Mucosa of rectum (tissue), 2 donors: ENCODE measurements at regions not wholly inside any gene's neighbourhood (a gene's known extent, or its start where the extent isn't known, plus 50 kb on each side); places are given as distances from the start of the nearest gene placed in this dataset.
"Not testable (repeated sequence)": the region's sequence is repeated elsewhere in the genome, so short reads cannot be mapped to it uniquely, and the experiment has no call there.

ENCODE experiments used
- H3K27ac ChIP-seq, 2 donors: one replicate each; pipeline ENCODE4 v1.7.0; 2013; ENCODE audit warnings: inconsistent platforms in 2 of 2, low read depth in 2 of 2, low read length in 2 of 2
- H3K27me3 ChIP-seq, 2 donors: one replicate each; pipeline ENCODE4 v1.7.0; 2013; ENCODE audit warnings: low read length in 2 of 2; ENCODE audit not compliant: control insufficient read depth in 2 of 2, insufficient read depth in 2 of 2
- H3K36me3 ChIP-seq, 2 donors: one replicate each; pipeline ENCODE4 v1.7.0; 2013; ENCODE audit warnings: low read length in 2 of 2; ENCODE audit not compliant: control insufficient read depth in 2 of 2, insufficient read depth in 2 of 2
- H3K4me1 ChIP-seq, 2 donors: one replicate each; pipeline ENCODE4 v1.7.0; 2013; ENCODE audit warnings: low read length in 2 of 2, mild to moderate bottlenecking in 1 of 2; ENCODE audit not compliant: control insufficient read depth in 2 of 2, insufficient read depth in 2 of 2
- H3K4me3 ChIP-seq, 2 donors: one replicate each; pipeline ENCODE4 v1.7.0; 2013; ENCODE audit warnings: low read length in 2 of 2
- H3K9ac ChIP-seq, 2 donors: one replicate each; pipeline ENCODE4 v1.7.0; 2013; ENCODE audit warnings: low read length in 2 of 2, low read depth in 1 of 2, mild to moderate bottlenecking in 1 of 2
- H3K9me3 ChIP-seq, 2 donors: one replicate each; pipeline ENCODE4 v1.7.0; 2013; ENCODE audit warnings: low read length in 2 of 2; ENCODE audit not compliant: control insufficient read depth in 2 of 2
- donor health status: healthy.
- donor health status: Normal muscosa, but diverticular disease.

DNA sequence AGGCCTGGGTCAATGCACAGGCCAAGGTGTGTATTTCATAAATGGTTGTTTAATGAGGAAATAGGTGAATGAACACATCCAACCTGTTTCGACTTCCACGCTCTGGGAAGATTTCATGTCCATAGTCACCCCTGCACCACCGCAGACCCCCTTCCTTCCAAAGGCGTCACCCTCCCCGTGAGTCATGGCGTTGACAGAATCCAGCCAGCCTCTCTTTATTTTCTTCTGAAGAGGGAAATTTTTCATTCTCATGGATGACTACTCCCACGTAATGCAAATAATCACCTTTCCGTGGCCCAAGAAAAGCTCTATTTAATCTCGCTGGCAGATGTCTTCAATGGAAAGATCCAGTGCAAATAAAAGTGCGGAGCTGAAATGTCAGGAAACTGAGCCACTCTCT, 75.3 kb upstream of the FOXK1 start:
- Histone ChIP-seq H3K4me3 (no peak overlapping the region), H3K27ac (no peak overlapping the region), H3K4me1 (no peaks in the 10 kb centered on the region), H3K9me3 (no peaks in the 10 kb centered on the region), H3K9ac (no peak overlapping the region), H3K27me3 (no peaks in the 10 kb centered on the region), H3K36me3 (no peaks in the 10 kb centered on the region)

DNA sequence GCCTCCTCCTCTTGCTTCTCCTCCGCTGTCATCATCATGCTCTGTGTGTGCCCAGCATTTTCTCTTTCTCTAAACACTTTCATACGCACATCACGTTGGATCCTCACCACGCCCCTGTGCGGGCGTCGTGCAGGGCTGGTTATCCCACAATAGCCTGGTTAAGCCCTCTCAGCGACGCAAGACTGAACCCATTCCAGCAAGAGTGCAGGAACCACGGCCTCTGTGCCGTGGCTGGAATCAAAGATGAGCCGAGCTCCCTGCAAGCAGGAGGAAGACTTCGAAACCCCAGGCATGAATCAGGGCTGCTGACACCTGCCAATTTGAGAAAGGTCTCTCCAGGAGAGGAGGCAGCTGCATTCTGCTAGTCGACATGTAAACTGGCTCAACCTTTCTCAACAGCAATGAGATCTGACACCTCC, 74.8 kb upstream of the FOXK1 start:
- Histone ChIP-seq H3K27me3 (no peaks in the 10 kb centered on the region), H3K4me3 (no peak overlapping the region), H3K27ac (no peak overlapping the region), H3K9ac (no peak overlapping the region), H3K9me3 (no peaks in the 10 kb centered on the region), H3K36me3 (no peaks in the 10 kb centered on the region), H3K4me1 (no peaks in the 10 kb centered on the region)

DNA sequence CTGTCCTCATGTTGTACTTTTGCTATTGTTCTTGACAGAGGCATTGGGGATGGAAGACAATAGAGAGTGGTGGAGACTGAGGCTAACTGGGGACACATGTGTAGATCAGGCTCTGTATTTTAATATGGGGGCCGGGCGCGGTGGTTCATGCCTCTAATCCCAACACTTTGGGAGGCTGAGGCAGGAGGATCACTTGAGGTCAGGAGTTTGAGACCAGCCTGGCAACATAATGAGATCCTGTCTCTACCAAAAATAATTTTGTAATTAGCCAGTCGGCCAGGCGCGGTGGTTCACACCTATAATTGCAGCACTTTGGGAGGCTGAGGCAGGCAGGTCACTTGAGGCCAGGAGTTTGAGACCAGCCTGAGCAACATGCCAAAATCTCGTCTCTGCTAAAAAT, 72.5 kb upstream of the FOXK1 start:
- not testable (repeated sequence) for H3K36me3 ChIP-seq, H3K27ac ChIP-seq, H3K4me3 ChIP-seq, H3K4me1 ChIP-seq, H3K9me3 ChIP-seq, H3K9ac ChIP-seq, H3K27me3 ChIP-seq

DNA sequence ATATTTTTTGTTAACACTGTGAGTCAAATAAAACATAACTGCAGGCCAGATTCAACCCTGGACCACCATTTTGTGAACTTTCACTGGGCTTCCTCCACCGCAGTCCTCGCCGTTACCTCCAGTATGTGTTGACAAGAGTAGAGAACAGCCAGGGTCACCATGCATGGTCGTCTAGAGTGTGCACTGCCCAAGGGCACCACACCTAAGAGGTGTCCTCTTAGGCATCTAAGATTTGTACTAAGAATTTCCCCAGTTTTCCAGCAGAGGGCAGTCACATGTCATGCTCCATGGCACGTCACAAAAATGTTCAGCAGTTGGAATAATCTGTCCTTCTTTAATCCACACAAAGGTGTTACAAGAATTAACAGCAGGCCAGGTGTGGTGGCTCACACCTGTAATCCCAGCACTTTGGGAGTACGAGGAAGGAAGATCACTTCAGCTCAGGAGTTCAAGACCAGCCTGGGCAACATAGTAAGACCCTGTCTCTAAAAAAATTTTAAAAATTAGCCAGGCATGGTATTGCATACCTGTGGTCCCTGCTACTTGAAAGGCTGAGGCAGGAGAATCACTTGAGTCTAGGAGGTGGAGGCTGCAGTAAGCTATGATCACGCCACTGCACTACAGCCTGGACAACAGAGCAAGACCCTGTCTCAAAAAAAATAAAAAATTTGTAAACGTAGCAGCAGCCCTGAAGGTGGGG, 71.2 kb upstream of the FOXK1 start:
- peaks cover 0 to 7% of the 10 kb centered on the region in 2 donors for H3K4me1 ChIP-seq
- no peaks in the 10 kb centered on the region for H3K9me3 ChIP-seq
- no peak overlapping the region for H3K27ac ChIP-seq
- no peaks in the 10 kb centered on the region for H3K36me3 ChIP-seq
- no peak overlapping the region for H3K4me3 ChIP-seq
- H3K9ac ChIP-seq = no peak overlapping the region
- H3K27me3 ChIP-seq = no peaks in the 10 kb centered on the region

DNA sequence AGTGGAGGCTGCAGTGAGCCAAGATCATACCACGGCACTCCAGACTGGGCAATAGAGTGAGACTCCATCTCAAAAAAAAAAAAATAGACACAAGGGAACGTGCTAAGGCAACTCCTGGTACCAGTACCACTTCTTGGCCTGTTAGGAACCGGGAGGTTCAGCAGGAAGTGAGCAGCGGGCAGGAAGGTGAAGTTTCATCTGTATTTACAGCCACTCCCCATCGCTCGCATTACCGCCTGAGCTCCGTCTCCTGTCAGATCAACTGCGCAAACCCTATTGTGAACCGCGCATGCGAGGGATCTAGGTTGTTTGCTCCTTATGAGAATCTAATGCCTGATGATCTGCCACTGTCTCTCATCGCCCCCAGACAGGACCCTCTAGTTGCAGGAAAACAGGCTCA, 69.9 kb upstream of the FOXK1 start:
- H3K9ac ChIP-seq = no peak overlapping the region
- H3K36me3 ChIP-seq = no peaks in the 10 kb centered on the region
- H3K27me3 ChIP-seq = no peaks in the 10 kb centered on the region
- no peak overlapping the region for H3K27ac ChIP-seq
- no peak overlapping the region for H3K4me3 ChIP-seq
- no peaks in the 10 kb centered on the region for H3K9me3 ChIP-seq
- H3K4me1 ChIP-seq = peaks cover 0 to 7% of the 10 kb centered on the region in 2 donors

DNA sequence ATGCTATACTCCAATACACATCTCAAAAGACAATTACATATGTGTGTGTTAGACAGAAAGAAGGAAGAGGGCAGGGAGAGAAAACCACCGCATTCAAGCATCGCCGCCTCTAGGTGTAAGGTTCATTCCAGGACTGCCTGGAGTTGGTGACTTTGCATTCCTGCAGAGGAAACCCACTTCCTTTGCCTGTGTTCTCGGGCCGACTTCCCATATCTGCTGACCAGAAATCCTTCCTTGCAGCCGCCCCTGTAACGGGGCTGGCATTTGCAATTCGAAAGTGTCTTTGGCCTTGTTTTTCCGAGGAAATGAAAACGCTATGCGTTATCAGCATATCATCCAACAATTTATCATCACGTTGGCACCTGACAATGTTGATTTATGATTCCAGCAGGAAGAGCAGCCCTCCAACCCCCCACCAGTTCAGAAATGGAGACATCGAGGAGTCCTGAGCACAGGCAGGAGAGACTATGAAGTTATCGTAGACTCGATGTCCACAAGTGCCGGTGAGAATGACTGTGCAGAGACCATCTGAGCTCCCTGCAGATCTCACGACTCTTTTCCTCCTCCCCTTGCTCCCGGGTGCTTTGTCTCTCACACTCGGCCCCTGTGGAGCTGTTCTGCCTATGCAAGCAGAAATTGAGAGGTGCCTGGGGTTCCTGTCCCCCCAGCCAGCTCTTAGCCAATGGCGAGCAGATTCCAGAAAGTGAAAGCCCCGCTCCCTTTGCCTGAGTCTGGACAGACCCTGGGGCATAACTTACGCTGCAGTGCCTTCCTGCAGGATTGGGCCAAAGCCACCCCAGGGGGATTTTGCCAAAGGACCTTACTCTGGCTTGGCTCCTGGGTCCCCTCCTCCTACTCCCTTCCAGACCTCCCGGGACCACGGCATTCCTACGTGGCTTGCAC, 68.9 kb upstream of the FOXK1 start:
- no peaks in the 10 kb centered on the region for H3K36me3 ChIP-seq
- no peaks in the 10 kb centered on the region for H3K9me3 ChIP-seq
- peak overlapping the region in 1 of 2 donors; percentile 53 for H3K4me3 ChIP-seq
- peak overlapping the region in 1 of 2 donors; percentile 19 for H3K27ac ChIP-seq
- H3K9ac ChIP-seq = no peak overlapping the region
- H3K27me3 ChIP-seq = no peaks in the 10 kb centered on the region
- peaks cover 0 to 7% of the 10 kb centered on the region in 2 donors for H3K4me1 ChIP-seq

DNA sequence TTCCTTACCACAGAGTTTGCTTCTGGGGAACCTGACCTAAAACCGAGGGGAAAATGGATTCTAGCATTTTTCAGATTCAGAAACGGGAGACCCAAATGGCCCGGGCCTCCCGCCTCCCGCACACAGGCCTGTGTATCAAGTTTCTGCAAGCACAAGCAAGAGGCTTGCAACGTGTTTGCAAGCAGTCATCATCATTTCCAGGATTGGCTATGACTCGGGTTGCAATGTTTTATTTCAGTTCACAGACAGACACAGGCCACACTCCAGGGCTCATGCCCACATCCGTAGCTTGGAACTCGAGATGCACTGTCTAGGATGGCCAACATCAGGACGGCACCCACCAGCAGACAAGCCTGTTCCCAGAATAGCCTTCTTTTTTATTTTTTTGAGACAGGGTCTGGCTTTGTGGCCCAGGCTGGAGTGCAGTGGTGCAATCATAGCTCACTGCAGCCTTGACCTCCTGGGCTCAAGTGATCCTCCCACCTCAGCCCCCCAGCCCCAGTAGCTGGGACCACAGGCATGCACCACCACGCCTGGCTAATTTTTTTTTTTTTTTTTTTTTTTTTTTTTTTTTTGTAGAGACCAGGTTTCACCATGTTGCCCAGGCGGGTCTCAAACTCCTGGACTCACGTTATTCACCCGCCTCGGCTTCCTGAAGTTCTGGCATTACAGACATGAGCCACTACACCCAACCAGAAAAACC, 68.1 kb upstream of the FOXK1 start:
- Histone ChIP-seq H3K9me3 (no peaks in the 10 kb centered on the region), H3K4me1 (peaks cover 0 to 7% of the 10 kb centered on the region in 2 donors), H3K27ac (no peak overlapping the region), H3K9ac (no peak overlapping the region), H3K36me3 (no peaks in the 10 kb centered on the region), H3K27me3 (no peaks in the 10 kb centered on the region), H3K4me3 (peak overlapping the region in 1 of 2 donors; percentile 53)

DNA sequence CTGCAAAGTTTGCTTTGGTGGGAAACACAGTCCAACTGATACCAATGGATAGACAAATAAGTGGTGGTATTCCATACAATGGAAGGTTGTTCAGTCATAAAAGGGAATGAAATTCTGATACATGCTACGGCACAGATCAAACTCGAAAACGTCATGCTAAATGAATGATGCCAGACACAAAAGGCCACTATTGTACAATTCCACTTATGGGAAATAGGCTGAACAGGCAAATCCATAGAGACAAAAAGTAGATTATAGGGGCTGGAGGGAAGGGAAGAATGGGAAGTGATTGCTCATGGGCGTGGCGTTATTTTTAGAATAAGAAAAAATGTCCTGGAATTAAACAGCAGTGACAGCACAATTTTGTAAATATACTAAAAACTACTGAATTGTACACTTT, 66.0 kb upstream of the FOXK1 start:
- Histone ChIP-seq H3K36me3 (no peaks in the 10 kb centered on the region), H3K4me1 (peaks cover 0 to 9% of the 10 kb centered on the region in 2 donors), H3K27me3 (no peaks in the 10 kb centered on the region), H3K27ac (no peak overlapping the region), H3K9me3 (no peaks in the 10 kb centered on the region), H3K4me3 (no peak overlapping the region), H3K9ac (no peak overlapping the region)

DNA sequence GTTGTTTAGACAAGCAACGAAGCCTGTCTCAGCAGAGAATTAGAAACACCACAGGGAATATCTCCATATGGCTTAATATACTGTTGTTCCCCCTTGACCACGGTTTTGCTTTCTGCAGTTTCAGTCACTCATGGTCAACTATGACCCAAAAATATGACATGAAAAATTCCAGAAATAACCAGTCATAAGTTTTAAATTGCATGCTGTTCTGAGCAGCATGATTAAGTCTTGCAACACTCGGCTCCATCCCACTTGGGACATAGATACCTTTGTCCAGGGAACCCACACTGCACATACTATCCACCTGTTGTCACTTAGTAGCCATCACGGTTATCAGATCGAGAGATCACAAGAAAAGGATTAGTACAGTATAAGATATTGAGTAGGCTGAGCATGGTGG, 60.7 kb upstream of the FOXK1 start:
- Histone ChIP-seq H3K9ac (no peak overlapping the region), H3K9me3 (no peaks in the 10 kb centered on the region), H3K27me3 (no peaks in the 10 kb centered on the region), H3K36me3 (no peaks in the 10 kb centered on the region), H3K4me1 (peaks cover 0 to 2% of the 10 kb centered on the region in 2 donors), H3K4me3 (no peak overlapping the region), H3K27ac (no peak overlapping the region)

DNA sequence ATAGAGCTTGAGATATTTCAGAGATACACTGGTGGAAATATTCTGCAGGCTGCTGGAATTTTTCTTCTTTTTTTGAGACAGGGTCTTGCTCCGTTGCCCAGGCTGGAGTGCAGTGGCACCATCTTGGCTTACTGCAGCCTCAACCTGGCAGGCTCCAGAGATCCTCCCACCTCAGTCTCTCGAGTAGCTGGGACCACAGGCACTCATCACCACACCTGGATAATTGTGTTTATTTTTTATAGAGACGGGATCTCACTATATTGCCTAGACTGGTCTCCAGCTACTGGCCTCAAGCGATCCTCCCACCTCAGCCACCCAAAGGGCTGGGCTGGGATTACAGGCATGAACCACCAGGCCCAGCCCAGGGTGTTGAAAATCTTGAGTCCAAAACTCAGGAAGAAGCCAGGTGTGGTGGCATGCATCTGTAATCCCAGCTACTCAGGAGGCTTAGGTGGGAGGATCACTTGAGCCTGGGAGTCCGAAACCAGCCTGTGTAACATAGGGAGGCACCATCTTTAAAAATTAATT, 55.7 kb upstream of the FOXK1 start:
- Histone ChIP-seq H3K27ac (no peak overlapping the region), H3K27me3 (no peaks in the 10 kb centered on the region), H3K4me3 (no peak overlapping the region), H3K9me3 (no peaks in the 10 kb centered on the region), H3K4me1 (peaks cover 0 to 2% of the 10 kb centered on the region in 2 donors), H3K9ac (no peak overlapping the region), H3K36me3 (no peaks in the 10 kb centered on the region)
